ENCODE measurements at regions not wholly inside any gene's neighbourhood (a gene's known extent, or its start where the extent isn't known, plus 50 kb on each side); places are given as distances from the start of the nearest gene placed in this dataset.

DNA sequence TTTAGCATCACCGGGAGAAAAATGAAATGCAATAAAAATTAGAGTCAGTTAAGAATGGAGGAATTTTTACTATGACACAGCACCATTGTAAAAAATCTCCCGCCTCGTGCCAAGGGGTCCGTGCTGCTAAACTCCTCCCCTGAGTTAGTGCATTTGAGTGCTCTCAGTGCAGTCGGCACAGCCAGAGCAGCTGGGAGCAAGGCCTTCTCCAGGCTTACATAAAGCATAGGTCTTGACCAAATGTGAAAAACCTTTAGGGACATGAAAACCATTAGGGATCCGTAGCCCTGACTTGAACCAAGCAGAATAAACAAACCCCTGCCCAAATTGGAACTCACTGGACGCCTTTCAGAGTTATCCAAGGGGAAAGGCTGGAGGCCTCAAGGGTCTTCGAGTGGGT, 152.6 kb downstream of the PLCE1 start:
- TF ChIP-seq, protein P1, sequence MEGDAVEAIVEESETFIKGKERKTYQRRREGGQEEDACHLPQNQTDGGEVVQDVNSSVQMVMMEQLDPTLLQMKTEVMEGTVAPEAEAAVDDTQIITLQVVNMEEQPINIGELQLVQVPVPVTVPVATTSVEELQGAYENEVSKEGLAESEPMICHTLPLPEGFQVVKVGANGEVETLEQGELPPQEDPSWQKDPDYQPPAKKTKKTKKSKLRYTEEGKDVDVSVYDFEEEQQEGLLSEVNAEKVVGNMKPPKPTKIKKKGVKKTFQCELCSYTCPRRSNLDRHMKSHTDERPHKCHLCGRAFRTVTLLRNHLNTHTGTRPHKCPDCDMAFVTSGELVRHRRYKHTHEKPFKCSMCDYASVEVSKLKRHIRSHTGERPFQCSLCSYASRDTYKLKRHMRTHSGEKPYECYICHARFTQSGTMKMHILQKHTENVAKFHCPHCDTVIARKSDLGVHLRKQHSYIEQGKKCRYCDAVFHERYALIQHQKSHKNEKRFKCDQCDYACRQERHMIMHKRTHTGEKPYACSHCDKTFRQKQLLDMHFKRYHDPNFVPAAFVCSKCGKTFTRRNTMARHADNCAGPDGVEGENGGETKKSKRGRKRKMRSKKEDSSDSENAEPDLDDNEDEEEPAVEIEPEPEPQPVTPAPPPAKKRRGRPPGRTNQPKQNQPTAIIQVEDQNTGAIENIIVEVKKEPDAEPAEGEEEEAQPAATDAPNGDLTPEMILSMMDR (IDR thresholded peaks at IDR 0.05) = no peak
- TF ChIP-seq POLR2A (IDR thresholded peaks at IDR 0.05) = no peak

Measured in testis (tissue), 2 donors.